ENCODE measurements at regions not wholly inside any gene's neighbourhood (a gene's known extent, or its start where the extent isn't known, plus 50 kb on each side); places are given as distances from the start of the nearest gene placed in this dataset.

DNA sequence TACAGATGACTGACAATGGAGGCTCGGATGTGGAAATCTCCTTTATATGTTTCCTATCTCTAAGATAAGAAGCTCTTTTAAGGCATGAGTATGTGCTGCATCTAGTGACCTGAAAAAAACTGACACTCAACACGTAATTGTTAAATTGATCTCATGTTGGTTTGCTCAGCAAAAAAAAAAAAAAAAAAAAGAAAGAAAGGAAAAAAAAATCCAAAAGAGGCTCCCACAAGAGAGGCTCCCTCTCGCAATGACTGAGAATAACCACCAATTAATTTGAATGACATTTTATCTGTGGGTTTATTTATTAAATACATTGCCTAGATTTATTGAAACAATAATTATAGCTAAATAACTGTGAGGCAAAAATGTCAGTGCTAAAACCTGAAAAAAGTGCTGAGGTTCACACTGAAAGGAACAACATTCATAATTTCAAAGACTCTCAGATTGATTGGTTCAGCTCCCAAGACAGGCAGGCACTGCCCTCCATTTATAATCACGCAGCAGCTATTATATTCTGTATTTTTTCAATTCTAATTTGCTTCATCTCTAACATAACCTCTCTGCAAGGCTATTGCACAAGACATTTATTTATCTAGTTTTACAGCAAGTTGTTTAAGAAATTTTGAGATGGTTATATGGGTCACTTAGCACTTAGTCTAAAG, 184.5 kb upstream of the TMPRSS15 start:
- ATAC-seq (no peak), DNase-seq (no peak)
- Mint-ChIP-seq H3K36me3 (ENCODE audit: low read depth) (no peaks in the 10 kb centered on the region), H3K4me3 (no peak overlapping the region), H3K4me1 (no peaks in the 10 kb centered on the region), H3K9me3 (ENCODE audit: low read depth) (peaks cover 8% of the 10 kb centered on the region), H3K27ac (no peak overlapping the region), H3K27me3 (no peaks in the 10 kb centered on the region)
- ChIA-PET POLR2A (no interaction called here), CTCF (no interaction called here)
- intact Hi-C loops (cut with DNase I, micrococcal nuclease): no loop called here

GRCh38 chr21:18601146-18601545, 197.6 kb upstream of the TMPRSS15 start:
- CTCF ChIA-PET: no interaction called here
- H3K27me3 Mint-ChIP-seq: no peaks in the 10 kb centered on the region
- POLR2A ChIA-PET: no interaction called here
- H3K4me3 Mint-ChIP-seq: no peak overlapping the region
- peaks cover 2% of the 10 kb centered on the region for H3K9me3 Mint-ChIP-seq (ENCODE audit: low read depth)
- ATAC-seq (no peak), DNase-seq (no peak)
- intact Hi-C loops (cut with DNase I, micrococcal nuclease): loop anchor here in 1 of 2 experiments (10.0 kb wide), 1 partner anchor 64 kb away; no protein-coding TSS in a partner anchor
- H3K27ac Mint-ChIP-seq: no peak overlapping the region
- H3K4me1 Mint-ChIP-seq: no peaks in the 10 kb centered on the region
- no peaks in the 10 kb centered on the region for H3K36me3 Mint-ChIP-seq (ENCODE audit: low read depth)

- ChIA-PET POLR2A (interaction anchor here (0.6 kb wide), 1 partner anchor 30 kb away, joined by 4 read pairs; no protein-coding TSS in a partner anchor), CTCF (interaction anchor here (0.7 kb wide), 1 partner anchor 147 kb away, joined by 3 read pairs; no protein-coding TSS in a partner anchor)
- Mint-ChIP-seq H3K4me1 (no peaks in the 10 kb centered on the region), H3K4me3 (no peak overlapping the region), H3K27me3 (no peaks in the 10 kb centered on the region), H3K27ac (no peak overlapping the region), H3K9me3 (ENCODE audit: low read depth) (peaks cover 1% of the 10 kb centered on the region), H3K36me3 (ENCODE audit: low read depth) (no peaks in the 10 kb centered on the region)
- ATAC-seq: no peak
- intact Hi-C loops (cut with DNase I, micrococcal nuclease): loop anchor here in 1 of 2 experiments (10.0 kb wide), 1 partner anchor 62 kb away; no protein-coding TSS in a partner anchor
- DNase-seq: no peak
Observed at GRCh38 chr21:18602711-18603110, 199.1 kb upstream of the TMPRSS15 start.

GRCh38 chr21:18603261-18603660, 199.7 kb upstream of the TMPRSS15 start:
- H3K27ac Mint-ChIP-seq: no peak overlapping the region
- intact Hi-C loops (cut with DNase I, micrococcal nuclease): loop anchor here in 1 of 2 experiments (10.0 kb wide), 1 partner anchor 62 kb away; no protein-coding TSS in a partner anchor
- no peaks in the 10 kb centered on the region for H3K36me3 Mint-ChIP-seq (ENCODE audit: low read depth)
- no peaks in the 10 kb centered on the region for H3K27me3 Mint-ChIP-seq
- H3K9me3 Mint-ChIP-seq (ENCODE audit: low read depth): no peaks in the 10 kb centered on the region
- no peaks in the 10 kb centered on the region for H3K4me1 Mint-ChIP-seq
- no peak overlapping the region for H3K4me3 Mint-ChIP-seq
- ChIA-PET POLR2A (no interaction called here), CTCF (no interaction called here)
- DNase-seq (no peak), ATAC-seq (no peak)

- Mint-ChIP-seq H3K4me3 (no peak overlapping the region), H3K36me3 (ENCODE audit: low read depth) (no peaks in the 10 kb centered on the region), H3K27me3 (no peaks in the 10 kb centered on the region), H3K4me1 (no peaks in the 10 kb centered on the region), H3K27ac (no peak overlapping the region), H3K9me3 (ENCODE audit: low read depth) (no peaks in the 10 kb centered on the region)
- ChIA-PET CTCF (no interaction called here), POLR2A (no interaction called here)
- ATAC-seq: no peak
- no peak for DNase-seq
- intact Hi-C loops (cut with DNase I, micrococcal nuclease): loop anchor here in 1 of 2 experiments (10.0 kb wide), 1 partner anchor 61 kb away; no protein-coding TSS in a partner anchor
Observed at GRCh38 chr21:18603980-18604379, 200.4 kb upstream of the TMPRSS15 start.

DNA sequence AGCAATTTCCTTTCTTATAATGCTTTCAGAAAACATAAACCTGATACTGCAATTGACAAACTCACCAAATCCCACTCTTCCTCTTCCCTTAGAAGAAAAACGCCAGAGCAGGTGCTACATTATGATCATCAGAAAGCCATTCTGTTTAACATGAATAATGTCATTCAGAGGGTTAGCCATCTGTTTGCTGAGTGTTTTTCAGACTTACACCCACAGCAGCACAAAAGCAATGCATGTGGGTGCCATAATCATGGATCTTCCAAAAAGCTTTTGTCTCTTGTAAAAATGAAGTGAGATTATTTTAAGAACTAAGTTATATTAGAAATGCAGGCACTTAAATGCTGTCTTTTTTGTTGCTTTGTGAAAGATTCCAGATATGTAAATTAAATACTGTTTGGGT, 204.6 kb upstream of the TMPRSS15 start:
- H3K4me1 Mint-ChIP-seq: no peaks in the 10 kb centered on the region
- no peak overlapping the region for H3K4me3 Mint-ChIP-seq
- H3K36me3 Mint-ChIP-seq (ENCODE audit: low read depth): no peaks in the 10 kb centered on the region
- no peak overlapping the region for H3K27ac Mint-ChIP-seq
- DNase-seq (no peak), ATAC-seq (no peak)
- ChIA-PET POLR2A (no interaction called here), CTCF (no interaction called here)
- no peaks in the 10 kb centered on the region for H3K9me3 Mint-ChIP-seq (ENCODE audit: low read depth)
- H3K27me3 Mint-ChIP-seq: no peaks in the 10 kb centered on the region
- intact Hi-C loops (cut with DNase I, micrococcal nuclease): loop anchor here in 1 of 2 experiments (10.0 kb wide), 1 partner anchor 57 kb away; no protein-coding TSS in a partner anchor

- H3K36me3 Mint-ChIP-seq (ENCODE audit: low read depth): no peaks in the 10 kb centered on the region
- H3K4me3 Mint-ChIP-seq: no peak overlapping the region
- H3K27me3 Mint-ChIP-seq: no peaks in the 10 kb centered on the region
- no peak for ATAC-seq
- DNase-seq: no peak
- H3K4me1 Mint-ChIP-seq: no peaks in the 10 kb centered on the region
- POLR2A ChIA-PET: no interaction called here
- H3K27ac Mint-ChIP-seq: no peak overlapping the region
- CTCF ChIA-PET: no interaction called here
- intact Hi-C loops (cut with DNase I, micrococcal nuclease): no loop called here
- no peaks in the 10 kb centered on the region for H3K9me3 Mint-ChIP-seq (ENCODE audit: low read depth)
Observed at GRCh38 chr21:18614303-18614702, 210.7 kb upstream of the TMPRSS15 start.

GRCh38 chr21:18617291-18617690, 213.7 kb upstream of the TMPRSS15 start:
- H3K27ac Mint-ChIP-seq: no peak overlapping the region
- H3K4me1 Mint-ChIP-seq: no peaks in the 10 kb centered on the region
- H3K4me3 Mint-ChIP-seq: no peak overlapping the region
- H3K9me3 Mint-ChIP-seq (ENCODE audit: low read depth): no peaks in the 10 kb centered on the region
- no peaks in the 10 kb centered on the region for H3K27me3 Mint-ChIP-seq
- ChIA-PET POLR2A (no interaction called here), CTCF (no interaction called here)
- no peaks in the 10 kb centered on the region for H3K36me3 Mint-ChIP-seq (ENCODE audit: low read depth)
- intact Hi-C loops (cut with DNase I, micrococcal nuclease): no loop called here
- ATAC-seq (no peak), DNase-seq (no peak)

GRCh38 chr21:18620436-18620835, 216.9 kb upstream of the TMPRSS15 start:
- ChIA-PET CTCF (no interaction called here), POLR2A (no interaction called here)
- Mint-ChIP-seq H3K4me1 (no peaks in the 10 kb centered on the region), H3K27ac (no peak overlapping the region), H3K27me3 (no peaks in the 10 kb centered on the region), H3K36me3 (ENCODE audit: low read depth) (no peaks in the 10 kb centered on the region), H3K4me3 (no peak overlapping the region), H3K9me3 (ENCODE audit: low read depth) (no peaks in the 10 kb centered on the region)
- ATAC-seq (no peak), DNase-seq (no peak)
- intact Hi-C loops (cut with DNase I, micrococcal nuclease): no loop called here

GRCh38 chr21:18622383-18622782, 218.8 kb upstream of the TMPRSS15 start:
- intact Hi-C loops (cut with DNase I, micrococcal nuclease): no loop called here
- H3K4me3 Mint-ChIP-seq: no peak overlapping the region
- no peak for DNase-seq
- ChIA-PET CTCF (no interaction called here), POLR2A (no interaction called here)
- H3K4me1 Mint-ChIP-seq: no peaks in the 10 kb centered on the region
- no peaks in the 10 kb centered on the region for H3K27me3 Mint-ChIP-seq
- no peaks in the 10 kb centered on the region for H3K9me3 Mint-ChIP-seq (ENCODE audit: low read depth)
- no peak for ATAC-seq
- H3K36me3 Mint-ChIP-seq (ENCODE audit: low read depth): no peaks in the 10 kb centered on the region
- H3K27ac Mint-ChIP-seq: no peak overlapping the region

DNA sequence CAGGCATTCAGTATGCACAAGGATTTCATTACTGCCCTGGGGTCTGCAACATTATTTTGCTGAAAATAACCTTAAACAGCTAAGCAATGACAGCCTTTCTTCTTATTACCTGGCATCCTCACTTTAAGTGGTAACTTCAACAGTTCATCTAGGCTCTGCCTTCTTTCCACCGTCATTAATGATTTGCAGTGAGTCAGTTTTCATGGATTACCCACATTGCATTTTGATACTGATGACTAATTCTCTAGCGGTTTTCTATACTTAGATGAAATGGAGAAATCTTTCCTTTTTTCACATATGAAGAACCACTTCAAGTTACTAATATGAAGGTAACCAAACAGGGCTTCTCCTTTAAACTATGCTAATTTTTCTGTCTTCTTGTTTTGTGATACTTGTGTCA, 226.9 kb upstream of the TMPRSS15 start:
- no peak for ATAC-seq
- CTCF ChIA-PET: no interaction called here
- POLR2A ChIA-PET: no interaction called here
- Mint-ChIP-seq H3K9me3 (ENCODE audit: low read depth) (no peaks in the 10 kb centered on the region), H3K27ac (no peak overlapping the region), H3K4me1 (no peaks in the 10 kb centered on the region), H3K36me3 (ENCODE audit: low read depth) (no peaks in the 10 kb centered on the region), H3K27me3 (no peaks in the 10 kb centered on the region), H3K4me3 (no peak overlapping the region)
- no peak for DNase-seq
- intact Hi-C loops (cut with DNase I, micrococcal nuclease): loop anchor here in 1 of 2 experiments (10.0 kb wide), 1 partner anchor 56 kb away; no protein-coding TSS in a partner anchor

DNA sequence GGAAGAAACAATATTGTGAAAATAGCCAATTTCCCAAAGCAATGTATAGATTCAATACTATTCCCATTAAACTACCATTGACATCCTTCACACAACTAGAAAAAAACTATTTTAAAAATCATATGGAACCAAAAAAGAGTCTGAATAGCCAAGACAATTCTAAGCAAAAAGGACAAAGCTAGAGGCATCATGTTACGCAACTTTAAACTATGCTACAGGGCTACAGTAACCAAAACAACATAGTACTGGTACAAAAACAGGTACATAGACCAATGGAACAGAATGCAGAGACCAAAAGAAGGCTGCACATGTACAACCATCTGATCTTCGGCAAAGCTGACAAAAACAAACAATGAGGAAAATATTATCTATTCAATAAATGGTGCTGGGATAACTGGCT, 233.3 kb upstream of the TMPRSS15 start:
- ChIA-PET CTCF (no interaction called here), POLR2A (interaction anchor here (0.6 kb wide), 1 partner anchor 302 kb away, joined by 6 read pairs; no protein-coding TSS in a partner anchor)
- DNase-seq (no peak), ATAC-seq (no peak)
- no peaks in the 10 kb centered on the region for H3K27me3 Mint-ChIP-seq
- no peaks in the 10 kb centered on the region for H3K4me1 Mint-ChIP-seq
- no peak overlapping the region for H3K27ac Mint-ChIP-seq
- H3K9me3 Mint-ChIP-seq (ENCODE audit: low read depth): peaks cover 9% of the 10 kb centered on the region
- no peak overlapping the region for H3K4me3 Mint-ChIP-seq
- intact Hi-C loops (cut with DNase I, micrococcal nuclease): loop anchor here in 1 of 2 experiments (10.0 kb wide), 1 partner anchor 62 kb away; no protein-coding TSS in a partner anchor
- H3K36me3 Mint-ChIP-seq (ENCODE audit: low read depth): no peaks in the 10 kb centered on the region
